ENCODE measurements at regions not wholly inside any gene's neighbourhood (a gene's known extent, or its start where the extent isn't known, plus 50 kb on each side); places are given as distances from the start of the nearest gene placed in this dataset.
"Not testable (repeated sequence)": the region's sequence is repeated elsewhere in the genome, so short reads cannot be mapped to it uniquely, and the experiment has no call there.

GRCh38 chr2:228359473-228359872 lies 178.0 kb upstream of the SPHKAP start:
- Histone ChIP-seq H3K9me3 (ENCODE audit: control insufficient read depth in 2 of 2, insufficient read depth in 1 of 2, low read depth in 1 of 2, low read length in 1 of 2) (no peaks in the 10 kb centered on the region), H3K27ac (ENCODE audit: low read depth in 1 of 3, low read length in 2 of 3) (no peak overlapping the region), H3K27me3 (ENCODE audit: control insufficient read depth in 3 of 3, insufficient read depth in 3 of 3, low read length in 3 of 3) (no peaks in the 10 kb centered on the region), H3K36me3 (ENCODE audit: control insufficient read depth in 3 of 3, insufficient read depth in 2 of 3, low read depth in 1 of 3, low read length in 3 of 3) (no peaks in the 10 kb centered on the region), H3K4me1 (ENCODE audit: control insufficient read depth in 3 of 3, insufficient read depth in 2 of 3, low read depth in 1 of 3, low read length in 2 of 3) (no peaks in the 10 kb centered on the region), H3K4me3 (ENCODE audit: low read depth in 1 of 3, low read length in 3 of 3) (no peak overlapping the region)
- WGBS, 3 donors, result 56 to 66% (median 65%) methylated on average over 1 of the region's 1 CpG
- FAIRE-seq (no peak), DNase-seq (no peak)

- Histone ChIP-seq H3K27ac (ENCODE audit: low read depth in 1 of 3, low read length in 2 of 3) (no peak overlapping the region), H3K36me3 (ENCODE audit: control insufficient read depth in 3 of 3, insufficient read depth in 2 of 3, low read depth in 1 of 3, low read length in 3 of 3) (no peaks in the 10 kb centered on the region), H3K4me3 (ENCODE audit: low read depth in 1 of 3, low read length in 3 of 3) (no peak overlapping the region), H3K4me1 (ENCODE audit: control insufficient read depth in 3 of 3, insufficient read depth in 2 of 3, low read depth in 1 of 3, low read length in 2 of 3) (no peaks in the 10 kb centered on the region), H3K9me3 (ENCODE audit: control insufficient read depth in 2 of 2, insufficient read depth in 1 of 2, low read depth in 1 of 2, low read length in 1 of 2) (no peaks in the 10 kb centered on the region), H3K27me3 (ENCODE audit: control insufficient read depth in 3 of 3, insufficient read depth in 3 of 3, low read length in 3 of 3) (no peaks in the 10 kb centered on the region)
- no peak for FAIRE-seq
- 44 to 53% (median 47%) methylated on average over 2 of the region's 2 CpGs for WGBS, 3 donors
- DNase-seq, result no peak
Observed at GRCh38 chr2:228355897-228356296, 174.4 kb upstream of the SPHKAP start.

GRCh38 chr2:228352980-228353379 lies 171.5 kb upstream of the SPHKAP start:
- not testable (repeated sequence) for H3K27me3 ChIP-seq (ENCODE audit: control insufficient read depth in 3 of 3, insufficient read depth in 3 of 3, low read length in 3 of 3); DNase-seq; H3K9me3 ChIP-seq (ENCODE audit: control insufficient read depth in 2 of 2, insufficient read depth in 1 of 2, low read depth in 1 of 2, low read length in 1 of 2); FAIRE-seq; H3K36me3 ChIP-seq (ENCODE audit: control insufficient read depth in 3 of 3, insufficient read depth in 2 of 3, low read depth in 1 of 3, low read length in 3 of 3); H3K4me3 ChIP-seq (ENCODE audit: low read depth in 1 of 3, low read length in 3 of 3); H3K4me1 ChIP-seq (ENCODE audit: control insufficient read depth in 3 of 3, insufficient read depth in 2 of 3, low read depth in 1 of 3, low read length in 2 of 3); H3K27ac ChIP-seq (ENCODE audit: low read depth in 1 of 3, low read length in 2 of 3)
- WGBS, 3 donors, result 84 to 91% (median 88%) methylated on average over 12 of the region's 12 CpGs

GRCh38 chr2:228352048-228352447 lies 170.6 kb upstream of the SPHKAP start:
- WGBS, 3 donors, result 19 to 40% (median 23%) methylated on average over 1 of the region's 1 CpG

GRCh38 chr2:228348516-228349064 lies 167.1 kb upstream of the SPHKAP start:
- FAIRE-seq (no peak), DNase-seq (no peak)
- Histone ChIP-seq H3K36me3 (ENCODE audit: control insufficient read depth in 3 of 3, insufficient read depth in 2 of 3, low read depth in 1 of 3, low read length in 3 of 3) (no peaks in the 10 kb centered on the region), H3K4me1 (ENCODE audit: control insufficient read depth in 3 of 3, insufficient read depth in 2 of 3, low read depth in 1 of 3, low read length in 2 of 3) (no peaks in the 10 kb centered on the region), H3K27me3 (ENCODE audit: control insufficient read depth in 3 of 3, insufficient read depth in 3 of 3, low read length in 3 of 3) (no peaks in the 10 kb centered on the region), H3K9me3 (ENCODE audit: control insufficient read depth in 2 of 2, insufficient read depth in 1 of 2, low read depth in 1 of 2, low read length in 1 of 2) (no peaks in the 10 kb centered on the region), H3K27ac (ENCODE audit: low read depth in 1 of 3, low read length in 2 of 3) (no peak overlapping the region), H3K4me3 (ENCODE audit: low read depth in 1 of 3, low read length in 3 of 3) (no peak overlapping the region)

More at GRCh38 chr2:228352048-228352447, 170.6 kb upstream of the SPHKAP start:
- Histone ChIP-seq H3K27me3 (ENCODE audit: control insufficient read depth in 3 of 3, insufficient read depth in 3 of 3, low read length in 3 of 3) (no peaks in the 10 kb centered on the region), H3K4me1 (ENCODE audit: control insufficient read depth in 3 of 3, insufficient read depth in 2 of 3, low read depth in 1 of 3, low read length in 2 of 3) (no peaks in the 10 kb centered on the region), H3K36me3 (ENCODE audit: control insufficient read depth in 3 of 3, insufficient read depth in 2 of 3, low read depth in 1 of 3, low read length in 3 of 3) (no peaks in the 10 kb centered on the region), H3K4me3 (ENCODE audit: low read depth in 1 of 3, low read length in 3 of 3) (no peak overlapping the region), H3K9me3 (ENCODE audit: control insufficient read depth in 2 of 2, insufficient read depth in 1 of 2, low read depth in 1 of 2, low read length in 1 of 2) (no peaks in the 10 kb centered on the region), H3K27ac (ENCODE audit: low read depth in 1 of 3, low read length in 2 of 3) (no peak overlapping the region)
- FAIRE-seq, result no peak
- no peak for DNase-seq

- no peak overlapping the region for H3K27ac ChIP-seq (ENCODE audit: low read depth in 1 of 3, low read length in 2 of 3)
- no peak overlapping the region for H3K4me3 ChIP-seq (ENCODE audit: low read depth in 1 of 3, low read length in 3 of 3)
- 39 to 55% (median 48%) methylated on average over 2 of the region's 2 CpGs for WGBS, 3 donors
- FAIRE-seq (no peak), DNase-seq (no peak)
- no peaks in the 10 kb centered on the region for H3K27me3 ChIP-seq (ENCODE audit: control insufficient read depth in 3 of 3, insufficient read depth in 3 of 3, low read length in 3 of 3)
- no peaks in the 10 kb centered on the region for H3K4me1 ChIP-seq (ENCODE audit: control insufficient read depth in 3 of 3, insufficient read depth in 2 of 3, low read depth in 1 of 3, low read length in 2 of 3)
- no peaks in the 10 kb centered on the region for H3K9me3 ChIP-seq (ENCODE audit: control insufficient read depth in 2 of 2, insufficient read depth in 1 of 2, low read depth in 1 of 2, low read length in 1 of 2)
- H3K36me3 ChIP-seq (ENCODE audit: control insufficient read depth in 3 of 3, insufficient read depth in 2 of 3, low read depth in 1 of 3, low read length in 3 of 3), result no peaks in the 10 kb centered on the region
Observed at GRCh38 chr2:228344531-228344930, 163.0 kb upstream of the SPHKAP start.

GRCh38 chr2:228339525-228339924 lies 158.0 kb upstream of the SPHKAP start:
- DNase-seq (no peak), FAIRE-seq (no peak)
- no peak overlapping the region for H3K4me3 ChIP-seq (ENCODE audit: low read depth in 1 of 3, low read length in 3 of 3)
- no peaks in the 10 kb centered on the region for H3K36me3 ChIP-seq (ENCODE audit: control insufficient read depth in 3 of 3, insufficient read depth in 2 of 3, low read depth in 1 of 3, low read length in 3 of 3)
- H3K9me3 ChIP-seq (ENCODE audit: control insufficient read depth in 2 of 2, insufficient read depth in 1 of 2, low read depth in 1 of 2, low read length in 1 of 2), result no peaks in the 10 kb centered on the region
- no peaks in the 10 kb centered on the region for H3K27me3 ChIP-seq (ENCODE audit: control insufficient read depth in 3 of 3, insufficient read depth in 3 of 3, low read length in 3 of 3)
- H3K27ac ChIP-seq (ENCODE audit: low read depth in 1 of 3, low read length in 2 of 3), result no peak overlapping the region
- H3K4me1 ChIP-seq (ENCODE audit: control insufficient read depth in 3 of 3, insufficient read depth in 2 of 3, low read depth in 1 of 3, low read length in 2 of 3), result no peaks in the 10 kb centered on the region

- Histone ChIP-seq H3K36me3 (ENCODE audit: control insufficient read depth in 3 of 3, insufficient read depth in 2 of 3, low read depth in 1 of 3, low read length in 3 of 3) (no peaks in the 10 kb centered on the region), H3K4me1 (ENCODE audit: control insufficient read depth in 3 of 3, insufficient read depth in 2 of 3, low read depth in 1 of 3, low read length in 2 of 3) (no peaks in the 10 kb centered on the region), H3K4me3 (ENCODE audit: low read depth in 1 of 3, low read length in 3 of 3) (no peak overlapping the region), H3K9me3 (ENCODE audit: control insufficient read depth in 2 of 2, insufficient read depth in 1 of 2, low read depth in 1 of 2, low read length in 1 of 2) (no peaks in the 10 kb centered on the region), H3K27ac (ENCODE audit: low read depth in 1 of 3, low read length in 2 of 3) (no peak overlapping the region), H3K27me3 (ENCODE audit: control insufficient read depth in 3 of 3, insufficient read depth in 3 of 3, low read length in 3 of 3) (no peaks in the 10 kb centered on the region)
- DNase-seq (no peak), FAIRE-seq (no peak)
- WGBS, 3 donors, result 64 to 68% (median 64%) methylated on average over 2 of the region's 2 CpGs
Observed at GRCh38 chr2:228334180-228334579, 152.7 kb upstream of the SPHKAP start.

GRCh38 chr2:228329282-228329681 lies 147.8 kb upstream of the SPHKAP start:
- Histone ChIP-seq H3K27ac (ENCODE audit: low read depth in 1 of 3, low read length in 2 of 3) (no peak overlapping the region), H3K4me3 (ENCODE audit: low read depth in 1 of 3, low read length in 3 of 3) (no peak overlapping the region), H3K27me3 (ENCODE audit: control insufficient read depth in 3 of 3, insufficient read depth in 3 of 3, low read length in 3 of 3) (peaks cover 0 to 3% (median 1%) of the 10 kb centered on the region in 3 donors), H3K9me3 (ENCODE audit: control insufficient read depth in 2 of 2, insufficient read depth in 1 of 2, low read depth in 1 of 2, low read length in 1 of 2) (peaks cover 0 to 13% of the 10 kb centered on the region in 2 donors), H3K36me3 (ENCODE audit: control insufficient read depth in 3 of 3, insufficient read depth in 2 of 3, low read depth in 1 of 3, low read length in 3 of 3) (no peaks in the 10 kb centered on the region), H3K4me1 (ENCODE audit: control insufficient read depth in 3 of 3, insufficient read depth in 2 of 3, low read depth in 1 of 3, low read length in 2 of 3) (no peaks in the 10 kb centered on the region)
- no peak for DNase-seq
- WGBS, 3 donors, result 94 to 95% (median 94%) methylated on average over 5 of the region's 5 CpGs
- FAIRE-seq, result no peak

Measured in small intestine (tissue), 7 donors.